Stomach (tissue), 4 donors: ENCODE measurements at regions not wholly inside any gene's neighbourhood (a gene's known extent, or its start where the extent isn't known, plus 50 kb on each side); places are given as distances from the start of the nearest gene placed in this dataset.

ENCODE experiments used
- POLR2A ChIP-seq, 4 donors: fragments of 450-650 bp; IDR thresholded peaks; one replicate each; pipeline ENCODE4 v1.6.1; 2016; ENCODE audit warnings: antibody characterized with exemption in 4 of 4, control low read depth in 2 of 4, mild to moderate bottlenecking in 1 of 4, moderate library complexity in 1 of 4
- POLR2AphosphoS5 ChIP-seq, 3 donors: sonication (generic); formaldehyde crosslinking; IDR thresholded peaks; one replicate each; pipeline ENCODE4 v1.6.1; 2016; ENCODE audit warnings: antibody characterized with exemption in 3 of 3

GRCh38 chr12:84653482-84653881 is 259.1 kb downstream of the SLC6A15 start:
- TF ChIP-seq POLR2A (IDR thresholded peaks at IDR 0.05): no peak
- TF ChIP-seq POLR2AphosphoS5 (IDR thresholded peaks at IDR 0.05): no peak
